ENCODE measurements at regions not wholly inside any gene's neighbourhood (a gene's known extent, or its start where the extent isn't known, plus 50 kb on each side); places are given as distances from the start of the nearest gene placed in this dataset.

GRCh38 chr14:71748196-71748595, 184.0 kb upstream of the RGS6 start:
- H3T11ph ChIP-seq (ENCODE audit: low read length) = no peak overlapping the region
- no peak overlapping the region for H3K56ac ChIP-seq (ENCODE audit: insufficient read length, low read depth, low read length)
- H4K91ac ChIP-seq (ENCODE audit: insufficient read length, low read depth, low read length) = no peak overlapping the region
- H2BK20ac ChIP-seq (ENCODE audit: low read depth, low read length, poor library complexity, severe bottlenecking) = no peak overlapping the region
- TF ChIP-seq, protein P1, sequence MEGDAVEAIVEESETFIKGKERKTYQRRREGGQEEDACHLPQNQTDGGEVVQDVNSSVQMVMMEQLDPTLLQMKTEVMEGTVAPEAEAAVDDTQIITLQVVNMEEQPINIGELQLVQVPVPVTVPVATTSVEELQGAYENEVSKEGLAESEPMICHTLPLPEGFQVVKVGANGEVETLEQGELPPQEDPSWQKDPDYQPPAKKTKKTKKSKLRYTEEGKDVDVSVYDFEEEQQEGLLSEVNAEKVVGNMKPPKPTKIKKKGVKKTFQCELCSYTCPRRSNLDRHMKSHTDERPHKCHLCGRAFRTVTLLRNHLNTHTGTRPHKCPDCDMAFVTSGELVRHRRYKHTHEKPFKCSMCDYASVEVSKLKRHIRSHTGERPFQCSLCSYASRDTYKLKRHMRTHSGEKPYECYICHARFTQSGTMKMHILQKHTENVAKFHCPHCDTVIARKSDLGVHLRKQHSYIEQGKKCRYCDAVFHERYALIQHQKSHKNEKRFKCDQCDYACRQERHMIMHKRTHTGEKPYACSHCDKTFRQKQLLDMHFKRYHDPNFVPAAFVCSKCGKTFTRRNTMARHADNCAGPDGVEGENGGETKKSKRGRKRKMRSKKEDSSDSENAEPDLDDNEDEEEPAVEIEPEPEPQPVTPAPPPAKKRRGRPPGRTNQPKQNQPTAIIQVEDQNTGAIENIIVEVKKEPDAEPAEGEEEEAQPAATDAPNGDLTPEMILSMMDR (conservative IDR thresholded peaks at IDR 0.05) = no peak
- Mint-ChIP-seq H3K9me3 (peaks cover 19 to 24% of the 10 kb centered on the region in 2 experiments), H3K4me1 (peaks cover 4 to 5% of the 10 kb centered on the region in 2 experiments), H3K36me3 (ENCODE audit: insufficient read depth in 1 of 3, low read depth in 3 of 3) (peaks cover 13 to 15% (median 13%) of the 10 kb centered on the region in 3 experiments), H3K27ac (no peak overlapping the region), H3K27me3 (ENCODE audit: low read depth) (peaks cover 8% of the 10 kb centered on the region), H3K4me3 (no peak overlapping the region)
- H4K5ac ChIP-seq (ENCODE audit: insufficient read length, low read depth, low read length) = no peak overlapping the region
- H2BK120ac ChIP-seq (ENCODE audit: low read depth, low read length, poor library complexity, severe bottlenecking) = no peak overlapping the region
- no peaks in the 10 kb centered on the region for H3K27me3 ChIP-seq (ENCODE audit: insufficient read depth, low read length)
- H3K79me2 ChIP-seq (ENCODE audit: insufficient read depth, low read length) = no peaks in the 10 kb centered on the region
- H2BK12ac ChIP-seq (ENCODE audit: insufficient read length, low read depth, low read length) = no peak overlapping the region
- H4K8ac ChIP-seq (replicated peaks; ENCODE audit: insufficient read length, low read depth, low read length) = no peak overlapping the region
- no CpG with 5 or more reads among the region's 1 CpG for WGBS (ENCODE audit: extremely low coverage, insufficient read length, low lambda C conversion rate)
- H3K9ac ChIP-seq (ENCODE audit: extremely low read depth, insufficient read length, low read length) = no peak overlapping the region
- no peak overlapping the region for H2AFZ ChIP-seq (ENCODE audit: low read length)
- H3K18ac ChIP-seq (ENCODE audit: insufficient read length, low read depth, low read length) = no peak overlapping the region
- no peak overlapping the region for H3K4me2 ChIP-seq (ENCODE audit: insufficient read depth, insufficient read length, low read length)
- H3K23me2 ChIP-seq (ENCODE audit: insufficient read length, low read depth, low read length, poor library complexity, severe bottlenecking) = no peaks in the 10 kb centered on the region
- no peak overlapping the region for H3K4ac ChIP-seq (ENCODE audit: low read depth, low read length)
- H3K79me1 ChIP-seq (ENCODE audit: insufficient read depth, low read depth, low read length, poor library complexity, severe bottlenecking) = no peaks in the 10 kb centered on the region
- no peak overlapping the region for H2BK15ac ChIP-seq (ENCODE audit: low read depth, low read length)
- H2AK5ac ChIP-seq (ENCODE audit: insufficient read length, low read length) = no peak overlapping the region
- H4K20me1 ChIP-seq (ENCODE audit: control insufficient read depth, insufficient read depth, insufficient read length) = no peaks in the 10 kb centered on the region
- no peaks in the 10 kb centered on the region for H3K4me1 ChIP-seq (ENCODE audit: insufficient read depth, low read length)
- H3K23ac ChIP-seq (ENCODE audit: insufficient read length, low read depth, low read length) = no peak overlapping the region
- H3K27ac ChIP-seq (ENCODE audit: insufficient read length, low read depth, low read length) = no peak overlapping the region
- no peaks in the 10 kb centered on the region for H3K9me3 ChIP-seq (ENCODE audit: control insufficient read depth, low read depth, low read length)
- DNase-seq = no peak
- no peak overlapping the region for H2BK5ac ChIP-seq (ENCODE audit: insufficient read length, low read length)
- H3K14ac ChIP-seq (ENCODE audit: insufficient read depth, low read length) = no peak overlapping the region
